NCI-H526 (cell line): ENCODE measurements at regions not wholly inside any gene's neighbourhood (a gene's known extent, or its start where the extent isn't known, plus 50 kb on each side); places are given as distances from the start of the nearest gene placed in this dataset.
"Not testable (repeated sequence)": the region's sequence is repeated elsewhere in the genome, so short reads cannot be mapped to it uniquely, and the experiment has no call there.

Source experiments
- DNase-seq, 2 experiments: peaks; one replicate each; lab custom pipeline; 2025; lab: John Stamatoyannopoulos, UW

GRCh38 chr15:79157631-79158592, 67.3 kb upstream of the RASGRF1 start:
- DNase-seq = no peak

GRCh38 chr15:79156704-79157375, 66.3 kb upstream of the RASGRF1 start:
- no peak for DNase-seq

- peak; percentile 13 to 62 for DNase-seq
Observed at GRCh38 chr15:79154483-79155135, 64.0 kb upstream of the RASGRF1 start.

GRCh38 chr15:79144290-79144689, 53.7 kb upstream of the RASGRF1 start:
- not testable (repeated sequence) for DNase-seq

GRCh38 chr15:79140846-79141570, 50.4 kb upstream of the RASGRF1 start:
- DNase-seq = no peak
